Endothelial cell of umbilical vein (primary cell): ENCODE measurements at regions not wholly inside any gene's neighbourhood (a gene's known extent, or its start where the extent isn't known, plus 50 kb on each side); places are given as distances from the start of the nearest gene placed in this dataset.

Experiments used
- BruUV-seq: library from RNA; stranded (reverse); fragments of 400-500 nt; replicated peaks from 2 replicates; lab custom pipeline; 2021; lab: Mats Ljungman, UMichigan
- CTCF ChIA-PET: fragments of 300-600, 350-600 bp; sonication (Branson Sonifier 250); formaldehyde crosslinking; loops from one replicate; lab custom pipeline; 2021; ENCODE audit warnings: antibody characterized with exemption, inconsistent platforms; lab: Charles Lee
- POLR2A ChIA-PET: fragments of 300-600, 350-600 bp; sonication (Branson Sonifier 250); formaldehyde crosslinking; loops from one replicate; lab custom pipeline; 2021; ENCODE audit warnings: antibody characterized with exemption, inconsistent platforms; lab: Charles Lee
- DNase-seq: peaks from one replicate; pipeline ENCODE4 v3.0.0-alpha.2; 2011; ENCODE audit warnings: low read depth, low spot score
- FAIRE-seq: peaks from 2 replicates; lab custom pipeline; 2011; peaks lifted over from hg19 to GRCh38; lab: Jason Lieb, UNC
- H2AFZ ChIP-seq: 2 replicates; pipeline ENCODE4 v1.6.0; 2012; ENCODE audit warnings: low read depth, low read length, control low read depth, inconsistent platforms
- H3K27ac ChIP-seq: 2 replicates; pipeline ENCODE4 v1.5.1; 2011; ENCODE audit warnings: low read depth, mild to moderate bottlenecking, control low read depth, low read length, moderate library complexity; ENCODE audit not compliant: insufficient read depth
- H3K27me3 ChIP-seq, 2 experiments: 2 replicates each; pipeline versions ENCODE4 v1.6.0 to v1.6.1; 2011; ENCODE audit warnings: low read length in 2 of 2, mixed read lengths in 1 of 2; ENCODE audit not compliant: control insufficient read depth in 2 of 2, insufficient read depth in 2 of 2
- H3K36me3 ChIP-seq, 2 experiments: 2 replicates in 1 of 2; 3 replicates in 1 of 2; pipeline ENCODE4 v1.5.1; 2011; ENCODE audit warnings: low read length in 2 of 2, mild to moderate bottlenecking in 1 of 2, moderate library complexity in 1 of 2; ENCODE audit not compliant: control insufficient read depth in 2 of 2, insufficient read depth in 2 of 2; ENCODE audit errors: extremely low read depth in 1 of 2
- H3K4me1 ChIP-seq: 3 replicates; pipeline ENCODE4 v1.5.1; 2011; ENCODE audit warnings: mild to moderate bottlenecking, low read length; ENCODE audit not compliant: control insufficient read depth, insufficient read depth; ENCODE audit errors: extremely low read depth
- H3K4me2 ChIP-seq: 2 replicates; pipeline ENCODE4 v1.6.1; 2011; ENCODE audit warnings: low read length, control low read depth, mixed read lengths; ENCODE audit not compliant: insufficient read depth
- H3K4me3 ChIP-seq, 3 experiments: fragments of 200-600 bp in 1 of 3; sonication (generic), shearing (Covaris generic) in 1 of 3; replicated peaks in 1 of 3; 2 replicates each; pipeline ENCODE4 v1.5.1; 2011 to 2016; ENCODE audit warnings: control low read depth in 3 of 3, low read length in 3 of 3, mild to moderate bottlenecking in 2 of 3, inconsistent platforms in 1 of 3, low read depth in 1 of 3, moderate library complexity in 1 of 3; ENCODE audit not compliant: insufficient read depth in 1 of 3
- H3K79me2 ChIP-seq: 2 replicates; pipeline ENCODE4 v1.6.0; 2012; ENCODE audit warnings: low read length, inconsistent platforms; ENCODE audit not compliant: control insufficient read depth, insufficient read depth
- H3K9ac ChIP-seq: replicated peaks from 2 replicates; pipeline ENCODE3; 2011; ENCODE audit warnings: low read length, control low read depth; ENCODE audit not compliant: insufficient read depth; ENCODE audit errors: extremely low read depth
- H3K9me1 ChIP-seq: replicated peaks from 3 replicates; pipeline ENCODE4 v1.6.0; 2011; ENCODE audit warnings: mild to moderate bottlenecking, low read length; ENCODE audit not compliant: control insufficient read depth, insufficient read depth; ENCODE audit errors: extremely low read depth
- H3K9me3 ChIP-seq: replicated peaks from 2 replicates; pipeline ENCODE4 v1.5.1; 2012; ENCODE audit warnings: low read length, inconsistent platforms; ENCODE audit not compliant: control insufficient read depth, insufficient read depth
- H4K20me1 ChIP-seq: replicated peaks from 2 replicates; pipeline ENCODE3; 2011; ENCODE audit warnings: mild to moderate bottlenecking, low read length; ENCODE audit not compliant: control insufficient read depth, insufficient read depth; ENCODE audit errors: extremely low read depth
- EZH2 ChIP-seq: IDR thresholded peaks from 2 replicates; pipeline ENCODE4 v1.6.1; 2012; ENCODE audit warnings: borderline replicate concordance, low read depth, mild to moderate bottlenecking, moderate library complexity, low read length, inconsistent platforms; ENCODE audit not compliant: severe bottlenecking
- FOS ChIP-seq: IDR thresholded peaks from 2 replicates; pipeline ENCODE4 v1.6.1; 2011; ENCODE audit warnings: mild to moderate bottlenecking, low read length, moderate library complexity, borderline replicate concordance; ENCODE audit not compliant: insufficient read depth
- GATA2 ChIP-seq: IDR thresholded peaks from 2 replicates; pipeline ENCODE4 v1.7.0; 2011; ENCODE audit warnings: low read depth, mild to moderate bottlenecking, moderate library complexity, mixed read lengths, low read length; ENCODE audit not compliant: insufficient read length, insufficient read depth
- JUN ChIP-seq: IDR thresholded peaks from 2 replicates; pipeline ENCODE4 v1.6.1; 2011; ENCODE audit warnings: borderline replicate concordance, low read depth; ENCODE audit not compliant: insufficient read length, insufficient read depth
- MYC ChIP-seq: IDR thresholded peaks from one replicate; pipeline ENCODE4 v1.6.1; 2011; ENCODE audit warnings: mild to moderate bottlenecking, low read depth, low read length
- POLR2A ChIP-seq: IDR thresholded peaks from 2 replicates; pipeline ENCODE4 v1.6.1; 2012; ENCODE audit warnings: low read depth, mild to moderate bottlenecking, control low read depth, low read length
- POLR2AphosphoS5 ChIP-seq: IDR thresholded peaks from 2 replicates; pipeline ENCODE4 v1.6.1; 2012; ENCODE audit warnings: low read depth, mild to moderate bottlenecking, control low read depth, low read length, moderate library complexity; ENCODE audit not compliant: insufficient read depth
- dilution Hi-C: fragments of 300-500 bp; cut with MboI; formaldehyde crosslinking; loops from one replicate; pipeline ENCODE4 v1.15.0; 2019; ENCODE audit warnings: low sequenced_read_pairs; ENCODE audit not compliant: extremely low pct_ligation_motif_present
- intact Hi-C: fragments of 100-400 bp; cut with micrococcal nuclease; formaldehyde crosslinking; loops from one replicate; pipeline ENCODE4 v1.10.0; 2022
- TF ChIP-seq, protein P1 (sequence below), 2 donors: IDR thresholded peaks; 1 replicate in 1 of 2; 2 replicates in 1 of 2; pipeline ENCODE4 v1.5.1; 2011; ENCODE audit warnings: low read length in 2 of 2, mild to moderate bottlenecking in 2 of 2, moderate library complexity in 2 of 2, control low read depth in 1 of 2, inconsistent platforms in 1 of 2, low read depth in 1 of 2; ENCODE audit not compliant: insufficient read depth in 1 of 2; ENCODE audit errors: extremely low read depth in 1 of 2
- TF ChIP-seq, protein P2 (sequence below): IDR thresholded peaks from 2 replicates; pipeline ENCODE4 v1.6.1; 2011; ENCODE audit not compliant: insufficient read depth, insufficient read length

DNA sequence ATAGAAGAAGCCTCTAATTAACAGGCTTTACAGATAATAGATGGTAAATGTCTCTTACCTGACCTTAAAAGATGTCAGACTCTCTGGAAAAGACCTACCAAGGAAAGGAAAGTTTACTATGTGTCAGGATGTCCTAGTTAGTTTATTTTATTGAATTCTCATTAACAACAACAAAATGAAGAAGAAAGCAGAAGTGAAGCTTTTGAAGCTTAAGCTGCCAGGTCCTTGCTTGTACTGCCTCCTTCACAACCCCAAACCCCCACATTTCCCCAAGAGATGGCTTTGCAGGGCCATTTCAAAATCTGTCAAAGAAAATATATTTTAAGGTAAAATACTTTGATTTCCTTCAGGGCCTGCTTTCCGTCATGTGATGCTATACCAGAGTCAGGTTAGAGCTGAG is 798.4 kb downstream of the TUSC7 start:
- POLR2A ChIA-PET, result no interaction called here
- Histone ChIP-seq H3K9me3 (no peaks in the 10 kb centered on the region), H3K27ac (no peak overlapping the region), H2AFZ (no peak overlapping the region), H3K27me3 (no peaks in the 10 kb centered on the region), H4K20me1 (no peaks in the 10 kb centered on the region), H3K4me2 (no peak overlapping the region), H3K36me3 (no peaks in the 10 kb centered on the region), H3K9me1 (no peaks in the 10 kb centered on the region), H3K4me3 (no peak overlapping the region), H3K4me1 (no peaks in the 10 kb centered on the region), H3K79me2 (no peaks in the 10 kb centered on the region), H3K9ac (no peak overlapping the region)
- CTCF ChIA-PET, result no interaction called here
- DNase-seq (no peak), FAIRE-seq (no peak)
- dilution Hi-C loops, result no loop called here
- intact Hi-C loops, result no loop called here
- BruUV-seq, result no TSS peak
- TF ChIP-seq FOS (no peak), JUN (no peak), POLR2AphosphoS5 (no peak), POLR2A (no peak), MYC (no peak), EZH2 (no peak), GATA2 (no peak)
- TF ChIP-seq, protein P1, sequence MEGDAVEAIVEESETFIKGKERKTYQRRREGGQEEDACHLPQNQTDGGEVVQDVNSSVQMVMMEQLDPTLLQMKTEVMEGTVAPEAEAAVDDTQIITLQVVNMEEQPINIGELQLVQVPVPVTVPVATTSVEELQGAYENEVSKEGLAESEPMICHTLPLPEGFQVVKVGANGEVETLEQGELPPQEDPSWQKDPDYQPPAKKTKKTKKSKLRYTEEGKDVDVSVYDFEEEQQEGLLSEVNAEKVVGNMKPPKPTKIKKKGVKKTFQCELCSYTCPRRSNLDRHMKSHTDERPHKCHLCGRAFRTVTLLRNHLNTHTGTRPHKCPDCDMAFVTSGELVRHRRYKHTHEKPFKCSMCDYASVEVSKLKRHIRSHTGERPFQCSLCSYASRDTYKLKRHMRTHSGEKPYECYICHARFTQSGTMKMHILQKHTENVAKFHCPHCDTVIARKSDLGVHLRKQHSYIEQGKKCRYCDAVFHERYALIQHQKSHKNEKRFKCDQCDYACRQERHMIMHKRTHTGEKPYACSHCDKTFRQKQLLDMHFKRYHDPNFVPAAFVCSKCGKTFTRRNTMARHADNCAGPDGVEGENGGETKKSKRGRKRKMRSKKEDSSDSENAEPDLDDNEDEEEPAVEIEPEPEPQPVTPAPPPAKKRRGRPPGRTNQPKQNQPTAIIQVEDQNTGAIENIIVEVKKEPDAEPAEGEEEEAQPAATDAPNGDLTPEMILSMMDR (IDR thresholded peaks at IDR 0.05; ENCODE audit: extremely low read depth in 1 of 2, insufficient read depth in 1 of 2, low read depth in 1 of 2, low read length in 2 of 2), result no peak
- TF ChIP-seq, protein P2, sequence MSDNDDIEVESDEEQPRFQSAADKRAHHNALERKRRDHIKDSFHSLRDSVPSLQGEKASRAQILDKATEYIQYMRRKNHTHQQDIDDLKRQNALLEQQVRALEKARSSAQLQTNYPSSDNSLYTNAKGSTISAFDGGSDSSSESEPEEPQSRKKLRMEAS, result no peak
